DMS79 treated with DMSO at 0.1 percent for 48 hours (cell line): ENCODE measurements at regions not wholly inside any gene's neighbourhood (a gene's known extent, or its start where the extent isn't known, plus 50 kb on each side); places are given as distances from the start of the nearest gene placed in this dataset.

Experiments used
- DNase-seq: peaks from one replicate; lab custom pipeline; 2025; lab: John Stamatoyannopoulos, UW

DNA sequence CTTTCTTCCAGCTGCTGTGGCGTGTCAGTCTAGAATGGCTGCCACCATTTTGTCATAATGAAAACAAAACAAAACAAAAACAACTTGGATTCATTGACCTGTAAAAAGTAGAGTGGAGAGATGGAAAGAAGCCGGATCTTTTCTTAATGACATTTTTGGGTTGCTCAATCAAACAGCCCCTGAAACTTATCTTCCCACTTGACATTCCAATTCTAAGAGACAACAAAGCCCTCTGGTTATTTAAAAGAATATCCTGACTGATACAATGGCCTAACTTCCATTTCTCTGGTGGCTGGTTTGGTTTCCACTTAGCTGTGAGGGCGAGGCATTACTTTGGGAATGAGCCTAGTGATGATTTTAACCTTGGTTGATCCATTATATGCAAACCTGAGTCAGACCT, 123.7 kb downstream of the AQP4 start:
- DNase-seq, result no peak

DNA sequence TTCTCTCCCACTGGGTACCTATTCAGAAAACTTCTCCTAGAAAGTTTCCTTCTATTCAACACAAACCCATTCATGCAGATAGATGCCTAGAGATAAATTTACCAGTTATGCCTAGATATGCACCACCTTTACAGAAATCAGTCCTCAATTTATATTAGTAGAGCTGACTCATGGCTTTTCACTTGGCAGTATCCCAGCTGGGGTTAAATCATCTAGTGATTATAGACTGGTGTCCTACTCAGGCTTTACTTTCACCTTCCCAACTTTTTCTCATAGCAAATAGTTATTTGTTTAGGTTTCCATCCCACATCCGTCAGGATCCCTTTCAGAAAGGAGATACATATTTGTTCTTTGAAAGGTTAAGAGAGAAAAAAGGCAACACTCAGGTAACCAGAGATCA, 124.5 kb downstream of the AQP4 start:
- DNase-seq, result no peak

DNA sequence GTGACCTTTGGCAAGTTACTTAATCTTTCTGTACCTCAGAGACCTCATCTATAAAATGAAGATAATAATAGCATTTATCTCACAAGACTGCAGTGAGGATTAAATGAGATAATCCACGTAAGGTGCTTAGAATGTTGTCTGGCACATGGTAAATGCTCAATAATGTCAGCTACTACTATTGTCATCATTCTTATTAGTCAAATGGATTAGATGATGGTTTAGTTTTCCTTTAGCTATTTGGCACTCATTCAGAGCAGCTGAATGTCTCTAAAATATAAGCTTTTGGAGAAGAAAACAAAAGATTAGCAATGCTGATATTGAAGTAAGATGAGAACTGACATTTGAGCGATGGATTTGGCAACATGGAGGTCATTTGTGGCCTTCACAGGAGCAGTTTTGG, 125.1 kb downstream of the AQP4 start:
- no peak for DNase-seq

DNA sequence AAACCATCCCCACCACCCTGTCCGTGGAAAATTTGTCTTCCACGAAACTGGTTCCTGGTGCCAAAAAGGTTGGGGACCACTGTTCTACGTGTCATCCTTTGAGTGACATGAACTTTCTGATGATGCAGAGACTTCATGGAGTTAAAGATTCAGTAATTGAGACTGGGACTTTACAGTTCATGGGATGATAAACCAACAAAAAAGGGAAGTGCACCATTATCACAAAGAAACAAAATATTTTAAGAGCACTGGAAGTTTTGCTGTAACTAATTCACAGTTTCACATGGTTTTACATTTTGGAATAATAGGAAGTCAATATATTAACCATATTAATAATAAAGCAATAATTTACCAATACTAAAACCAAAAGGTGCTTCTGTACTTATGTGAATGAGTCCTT, 126.8 kb downstream of the AQP4 start:
- DNase-seq, result no peak

DNA sequence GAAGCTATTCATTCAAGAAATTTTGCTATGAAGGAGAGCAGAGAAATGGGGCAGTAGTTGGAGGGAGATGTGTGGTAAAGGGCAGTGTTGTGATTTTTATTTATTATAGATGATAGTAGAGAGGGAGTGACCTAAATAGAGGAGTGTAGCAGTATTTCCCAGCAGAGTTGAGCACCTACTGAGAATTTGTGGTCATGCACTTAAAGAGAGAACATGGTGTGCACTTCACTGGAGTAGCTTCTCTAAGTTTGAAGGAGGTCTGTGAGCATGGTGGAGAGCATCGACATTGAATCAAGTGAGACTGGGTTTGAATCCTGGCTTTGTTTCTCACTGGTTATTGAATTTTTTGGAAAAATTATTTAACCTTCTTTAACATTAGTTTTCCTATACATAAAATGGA, 129.2 kb downstream of the AQP4 start:
- no peak for DNase-seq

DNA sequence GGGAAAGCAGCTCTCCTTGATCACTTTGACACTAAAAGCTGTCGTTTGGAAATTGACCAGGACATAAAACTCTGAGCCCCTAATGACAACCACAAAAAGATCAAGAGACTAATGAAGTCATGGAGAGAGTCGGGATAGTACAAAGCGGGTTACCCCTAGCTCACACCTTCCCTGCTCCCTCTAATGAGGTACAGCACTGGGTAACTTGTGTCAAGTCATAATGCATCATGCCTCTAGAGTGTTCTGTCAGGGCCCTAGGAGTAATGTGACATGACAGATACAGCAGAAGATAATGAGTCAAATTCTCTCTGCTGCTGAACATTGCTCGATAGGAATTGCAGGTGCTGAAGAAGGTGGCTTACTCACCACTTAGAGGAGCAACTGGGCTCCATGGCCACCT, 130.7 kb downstream of the AQP4 start:
- no peak for DNase-seq

DNA sequence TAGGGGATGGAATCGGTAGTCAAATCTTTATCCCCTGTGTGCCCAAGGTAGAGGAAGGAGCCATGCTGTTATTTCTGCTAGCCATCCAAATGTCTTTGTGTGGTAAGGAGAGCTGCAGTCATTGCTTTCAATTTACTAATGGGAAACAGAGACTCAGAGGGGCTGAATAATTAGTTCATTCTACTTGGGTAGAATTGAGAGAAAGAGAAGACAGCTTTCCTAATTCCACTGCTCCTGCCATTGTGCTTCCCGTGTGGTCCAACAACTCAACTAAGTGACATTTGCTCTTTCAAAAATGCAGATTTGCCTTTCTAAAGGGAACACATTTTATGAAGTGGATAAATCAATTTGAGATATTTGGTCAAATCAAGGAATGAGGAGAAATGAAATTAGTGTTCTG, 136.1 kb downstream of the AQP4 start:
- DNase-seq, result no peak

DNA sequence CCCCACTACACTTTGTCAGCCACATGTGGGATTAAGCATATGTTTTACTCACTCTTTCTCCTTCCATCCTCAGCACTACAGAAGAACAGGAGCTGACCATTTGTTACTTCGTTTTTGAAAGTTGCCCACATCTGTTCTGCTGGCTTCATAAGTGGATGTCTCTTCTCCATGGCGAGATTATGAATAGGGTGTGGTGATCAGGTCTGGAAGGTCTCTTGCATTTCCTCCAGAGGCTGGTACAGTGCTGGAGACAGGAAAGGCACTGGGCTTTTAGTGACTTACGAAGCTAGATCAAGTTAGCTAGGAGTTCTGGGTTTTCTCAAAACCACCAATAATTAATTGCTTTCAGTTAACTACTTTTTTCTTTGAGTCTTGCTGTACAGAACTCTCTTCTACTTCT, 136.5 kb downstream of the AQP4 start:
- DNase-seq, result no peak

DNA sequence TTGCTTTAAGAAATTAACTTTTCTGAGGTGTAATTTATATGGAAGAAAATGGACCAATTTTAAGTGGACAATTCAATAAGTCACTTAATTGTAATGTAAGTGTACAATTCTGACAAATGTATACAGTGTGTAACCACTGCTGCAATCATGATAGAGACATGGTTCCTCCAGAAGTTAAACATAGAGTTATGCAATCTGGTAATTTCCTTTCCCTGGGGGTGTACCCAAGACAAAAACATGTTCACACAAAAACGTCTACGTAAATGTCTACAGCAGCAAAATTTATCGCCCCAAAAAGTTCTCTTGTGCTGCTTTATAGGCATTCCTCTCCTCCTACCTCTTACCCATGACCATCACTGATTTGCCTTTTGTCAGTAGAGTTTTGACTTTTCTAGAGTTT, 141.5 kb downstream of the AQP4 start:
- DNase-seq, result no peak

DNA sequence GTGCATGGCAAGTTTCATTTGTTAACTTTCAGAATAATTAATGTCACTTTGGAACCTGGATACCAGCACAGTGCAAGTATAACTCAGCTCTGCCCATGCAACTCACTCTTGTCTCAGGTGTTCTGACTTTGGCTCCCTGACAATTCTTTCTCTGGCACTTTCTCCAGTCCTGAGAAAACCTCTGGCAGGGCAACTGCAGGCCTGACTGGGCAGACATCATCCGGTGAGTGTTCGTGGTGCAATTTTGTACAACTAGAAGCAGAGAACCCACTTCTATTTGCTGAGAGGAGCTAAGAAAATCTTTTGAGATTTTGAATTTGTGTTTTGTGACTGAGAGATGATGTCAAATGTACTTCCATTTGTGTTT, 143.0 kb downstream of the AQP4 start:
- DNase-seq, result no peak

DNA sequence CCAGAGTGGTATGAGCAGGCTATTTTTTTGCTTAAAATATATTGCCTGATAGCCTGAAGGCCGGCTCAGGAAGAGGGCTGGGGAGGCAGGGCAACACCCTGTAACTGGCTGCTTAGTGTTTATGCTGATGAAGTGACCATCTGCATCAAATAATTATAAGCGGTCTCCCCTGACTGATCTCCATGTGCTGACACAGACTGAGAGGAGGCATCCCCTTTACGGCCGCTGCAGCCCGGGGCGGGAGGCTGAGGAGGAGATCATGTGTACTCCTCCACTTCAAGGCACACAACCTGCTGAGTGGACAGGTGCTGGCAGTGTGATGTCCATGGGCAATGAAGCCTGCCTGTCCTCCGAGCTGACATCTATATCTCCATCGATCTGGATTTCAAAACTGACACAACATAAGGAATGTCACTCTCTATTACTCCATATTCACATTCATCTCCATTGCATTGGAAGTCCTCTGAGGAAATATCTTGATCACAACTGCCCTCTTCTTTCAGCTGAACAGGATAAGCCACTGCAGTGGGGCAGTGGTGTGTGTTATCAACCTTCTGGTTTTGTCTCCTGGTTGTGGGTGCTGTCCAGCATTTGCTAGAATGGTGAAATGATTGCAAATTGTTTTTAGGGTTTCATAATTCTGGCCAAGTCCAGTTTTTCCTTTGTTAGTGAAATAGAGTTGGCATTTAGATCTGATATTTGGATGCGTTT, 143.5 kb downstream of the AQP4 start:
- DNase-seq, result no peak

DNA sequence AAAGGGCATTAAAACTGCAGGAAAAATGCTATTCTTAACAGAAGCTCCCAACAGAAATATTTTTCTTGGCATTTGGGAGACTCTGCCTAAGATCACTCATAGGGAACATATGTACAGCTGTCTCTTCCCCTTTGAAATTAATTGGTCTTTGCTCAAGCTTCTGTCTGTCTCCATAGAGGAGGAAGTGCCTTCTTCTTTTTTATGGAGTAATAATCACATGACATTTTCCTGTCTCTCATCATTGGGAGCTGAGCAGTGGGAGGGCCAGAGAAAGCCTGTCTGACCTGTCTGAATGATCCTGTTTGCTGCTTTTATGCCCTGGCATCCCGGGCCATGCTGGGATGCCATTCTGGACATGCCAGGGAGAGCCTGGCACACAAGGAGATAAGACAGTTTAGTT, 145.6 kb downstream of the AQP4 start:
- no peak for DNase-seq

DNA sequence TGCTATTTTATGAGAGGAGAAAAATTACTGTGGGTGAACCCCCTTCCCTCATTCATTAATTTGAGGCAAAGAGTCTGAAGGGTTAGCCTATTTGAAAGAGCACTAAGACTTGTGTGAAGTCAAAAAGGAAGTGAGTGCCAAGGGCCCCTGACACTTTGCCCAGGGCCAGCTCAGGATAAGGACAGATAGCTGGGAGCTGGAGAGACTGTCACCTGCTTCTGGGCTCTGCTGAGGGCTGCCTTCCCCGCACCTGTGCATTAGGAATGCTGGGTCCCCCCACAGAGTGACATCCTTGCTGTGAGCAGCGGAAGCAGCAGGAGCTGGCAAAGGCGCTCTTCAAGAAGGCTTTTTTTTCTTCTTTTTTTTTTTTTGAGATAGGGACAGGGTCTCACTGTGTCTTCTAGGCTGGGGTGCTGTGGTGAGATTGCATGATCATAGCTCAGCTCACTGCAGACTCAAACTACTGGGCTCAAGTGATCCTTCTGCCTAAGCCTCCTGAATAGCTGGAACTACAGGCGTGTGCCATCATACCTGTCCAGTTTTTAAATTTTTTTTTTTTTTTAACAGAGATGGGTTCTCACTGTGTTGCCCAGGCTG, 148.3 kb downstream of the AQP4 start:
- no peak for DNase-seq

DNA sequence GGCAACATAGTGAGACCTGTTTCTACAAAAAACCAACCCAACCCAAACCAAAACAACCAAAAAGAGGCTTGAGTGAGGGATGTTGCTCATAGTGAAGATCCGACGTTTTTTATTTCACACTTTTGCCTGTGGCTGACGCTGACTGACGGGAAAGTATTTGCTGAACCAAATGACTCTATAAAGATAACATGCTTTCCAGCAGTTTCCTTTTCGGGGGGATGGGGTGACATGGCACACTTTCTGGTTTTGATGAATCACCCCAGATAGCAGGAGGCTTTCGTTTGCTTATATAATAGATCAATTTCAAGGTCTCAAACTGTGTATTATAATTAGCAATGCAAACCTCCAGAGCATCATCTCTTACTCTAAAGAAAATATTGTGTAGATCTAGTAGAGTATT, 150.8 kb downstream of the AQP4 start:
- no peak for DNase-seq

DNA sequence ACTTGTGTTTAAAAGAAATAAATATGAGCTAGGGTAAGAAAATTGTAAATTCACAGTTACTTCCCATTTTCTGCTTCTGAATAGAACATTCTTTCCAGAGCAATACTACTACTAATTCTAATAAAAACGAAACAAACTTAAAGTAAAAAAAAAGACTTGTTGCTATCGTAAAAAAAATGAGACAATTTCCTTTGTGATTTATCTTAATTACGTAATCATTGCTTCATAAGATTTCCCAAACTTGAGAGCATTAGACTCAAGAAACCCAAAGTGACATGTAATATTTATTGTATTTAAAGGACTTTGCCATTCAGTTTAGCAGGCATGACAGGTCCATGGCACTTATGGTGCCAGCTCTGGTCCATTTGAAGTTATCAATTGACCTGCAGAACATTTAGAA, 153.8 kb downstream of the AQP4 start:
- DNase-seq, result no peak

DNA sequence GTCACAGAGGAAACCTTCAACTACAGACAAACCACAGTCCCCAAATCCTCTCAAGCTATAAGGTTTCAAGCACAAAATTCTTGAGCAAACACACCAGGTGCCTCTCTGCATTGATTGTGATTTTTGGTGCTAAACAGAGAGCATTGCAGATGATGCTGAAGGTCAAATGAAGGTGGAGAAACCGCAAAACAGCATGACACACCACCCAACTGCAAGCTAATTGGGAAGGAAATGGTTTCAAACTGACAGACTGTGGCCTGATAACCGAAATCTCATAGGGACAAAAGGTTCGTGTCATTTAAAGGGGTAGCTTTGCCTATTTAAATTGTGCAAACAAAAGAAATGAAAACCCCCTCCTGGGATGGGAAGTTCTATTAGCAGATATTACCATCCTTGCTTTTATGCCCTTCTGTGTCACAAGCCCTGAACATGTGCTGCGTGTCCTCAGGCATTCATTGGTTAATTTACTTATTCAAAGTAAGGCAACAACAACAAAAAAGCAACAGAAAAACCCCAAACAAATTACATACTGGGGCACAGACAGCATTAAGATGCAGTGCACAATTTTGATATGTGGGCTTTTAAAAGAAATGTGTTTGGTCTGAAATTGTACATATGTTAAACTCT, 154.9 kb downstream of the AQP4 start:
- no peak for DNase-seq

DNA sequence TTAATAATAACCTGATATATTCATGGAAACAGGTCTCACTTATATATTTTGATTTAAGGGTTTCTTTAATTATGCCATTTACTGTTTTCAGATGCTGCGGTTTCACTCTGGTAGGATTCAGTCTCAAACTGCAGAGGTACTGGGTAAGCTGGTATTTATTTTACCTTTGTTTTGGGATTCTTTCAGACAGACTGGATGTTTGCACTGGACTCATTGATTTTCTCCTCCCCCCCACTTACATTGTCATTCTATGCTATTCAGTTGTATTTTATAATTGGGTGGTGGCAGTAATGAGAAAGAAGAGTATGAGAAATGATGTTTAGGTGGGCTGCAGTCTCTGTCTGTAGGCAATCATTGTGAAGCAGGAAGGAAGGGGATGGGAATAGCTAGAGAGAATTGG, 155.6 kb downstream of the AQP4 start:
- DNase-seq, result no peak

DNA sequence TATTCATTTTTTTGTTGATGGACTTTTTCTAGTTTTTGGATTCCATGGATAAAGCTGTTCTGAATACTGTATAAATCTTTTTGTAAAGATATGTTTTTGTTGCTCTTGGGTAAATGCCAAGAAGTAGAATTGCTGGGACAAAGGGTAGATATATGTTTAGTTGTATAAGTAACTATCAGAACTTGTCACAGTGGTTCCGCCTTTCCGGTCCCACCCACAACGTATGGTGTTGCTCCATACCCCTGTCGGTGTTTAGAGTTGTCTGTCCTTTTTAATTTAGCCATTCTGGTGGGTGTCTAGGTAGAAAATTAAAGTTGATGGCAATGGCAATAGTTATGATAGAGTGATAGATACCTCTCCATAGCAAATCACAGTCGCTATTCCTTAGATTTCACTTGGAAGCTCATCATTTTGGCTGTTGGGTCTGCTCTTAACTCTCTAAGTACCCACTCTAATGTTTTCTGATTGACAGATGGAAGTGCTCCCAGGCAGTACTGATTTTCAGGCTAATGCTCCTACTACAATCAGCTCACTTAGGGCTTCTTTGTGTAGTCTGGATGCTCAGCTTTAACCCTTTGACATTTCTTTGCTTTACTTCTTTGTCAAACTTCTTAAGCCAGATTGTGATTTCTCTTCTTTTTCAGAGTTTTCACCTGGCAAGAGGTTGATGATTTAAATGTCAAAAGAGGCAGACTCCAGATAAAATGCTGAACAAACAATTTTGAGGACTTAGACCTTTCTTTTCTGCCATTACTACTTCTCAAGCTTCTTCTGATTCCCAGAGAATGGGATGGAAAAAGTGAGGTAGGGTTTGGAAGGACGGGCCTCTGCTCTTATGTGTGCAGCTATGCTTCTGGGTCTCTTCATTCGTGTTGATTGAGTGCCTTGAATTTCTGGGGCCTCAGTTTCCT, 156.4 kb downstream of the AQP4 start:
- DNase-seq, result no peak

DNA sequence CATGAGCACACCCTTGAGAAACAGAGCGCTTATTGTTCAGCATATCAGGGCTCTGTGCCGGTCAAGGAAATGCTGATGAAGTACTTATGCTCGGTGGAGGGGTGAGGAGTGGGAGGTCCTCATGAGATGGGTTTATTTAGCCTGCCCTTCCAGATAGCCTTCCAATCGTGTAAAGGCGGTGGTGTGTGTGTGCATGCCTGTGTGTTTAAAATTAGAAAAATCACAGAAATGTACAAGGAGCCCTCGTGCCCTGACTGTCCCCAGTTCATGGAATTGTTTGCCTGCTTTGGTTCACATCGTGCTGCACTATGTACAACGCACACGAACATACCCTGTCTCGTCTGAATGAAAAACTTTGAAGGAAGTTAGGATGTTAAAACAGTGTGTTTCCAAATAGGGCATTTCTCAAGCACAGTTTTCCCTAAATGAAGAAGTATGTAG, 158.6 kb downstream of the AQP4 start:
- no peak for DNase-seq

DNA sequence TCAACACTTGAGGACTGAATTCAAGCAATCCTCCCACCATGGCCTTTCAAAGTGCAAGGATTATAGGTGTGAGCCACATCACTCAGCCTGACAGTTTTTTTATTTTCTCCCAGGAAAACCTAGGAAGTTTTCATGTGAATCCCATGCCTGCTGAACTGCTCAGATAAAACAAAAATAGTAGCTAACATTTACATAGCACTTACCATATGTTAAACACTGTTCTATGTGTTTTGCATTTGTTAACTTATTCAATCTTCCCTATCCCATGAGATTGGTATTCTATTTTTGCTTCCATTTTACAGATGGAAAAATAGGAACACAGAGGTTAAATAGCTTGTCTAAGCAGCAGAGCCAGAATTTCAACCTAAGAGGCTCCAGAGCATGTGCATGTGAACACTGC, 157.4 kb upstream of the KCTD1 start:
- no peak for DNase-seq

DNA sequence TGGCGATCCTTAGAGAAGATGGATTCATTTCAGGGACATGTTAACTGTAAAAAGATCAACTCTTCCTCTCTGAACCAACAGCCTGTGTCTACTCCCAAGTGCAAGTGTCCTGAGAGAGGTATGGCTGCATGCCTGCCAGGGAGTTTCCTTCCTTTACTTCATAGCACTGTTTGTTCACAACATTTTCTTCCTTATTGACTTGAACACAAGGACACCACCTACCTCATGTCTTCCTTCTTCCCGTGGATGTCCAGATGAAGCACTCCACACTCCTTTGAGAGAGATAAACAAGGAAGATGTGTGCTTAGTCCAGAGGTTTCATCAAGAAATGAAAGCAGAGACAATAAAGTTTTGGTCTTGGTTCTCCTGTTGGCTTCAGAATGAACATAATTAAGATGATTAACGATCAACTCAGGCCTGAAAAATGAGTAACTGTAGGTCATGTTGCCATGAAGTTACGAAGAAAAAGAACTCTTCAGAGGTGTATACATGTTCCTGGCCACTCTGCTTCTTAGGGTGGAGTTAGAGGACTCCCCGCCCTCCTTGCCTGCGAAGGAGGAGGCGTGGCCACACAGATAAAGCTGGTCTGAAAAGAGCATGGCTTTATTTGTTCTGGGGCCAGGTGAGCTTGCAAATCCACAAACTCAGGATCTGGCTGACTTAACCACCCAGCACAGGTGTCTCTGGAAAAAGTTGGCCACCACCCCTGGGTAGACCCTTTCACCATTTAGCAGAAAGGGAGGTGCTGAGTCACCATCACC, 155.0 kb upstream of the KCTD1 start:
- no peak for DNase-seq

DNA sequence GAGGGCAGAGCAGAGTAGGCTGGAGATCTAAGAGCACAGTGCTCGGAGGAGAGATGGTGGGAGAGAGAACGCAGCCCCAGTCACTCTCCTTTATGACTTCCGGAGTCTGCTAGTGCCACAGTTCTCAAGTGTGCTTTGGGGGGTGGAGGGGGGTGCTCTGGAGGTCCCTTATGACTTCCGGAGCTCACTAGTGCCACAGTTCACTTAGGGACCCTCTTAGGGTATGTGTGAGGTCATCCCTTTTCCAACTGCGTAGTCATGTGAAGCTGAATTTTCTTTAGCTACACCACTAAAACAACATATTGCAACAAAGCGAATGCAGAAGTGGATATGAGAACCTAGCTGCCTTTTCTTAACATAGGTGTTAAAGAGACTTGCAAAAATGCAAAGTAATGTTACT, 153.7 kb upstream of the KCTD1 start:
- DNase-seq, result no peak
